Activated CD4-positive, alpha-beta T cell treated with anti-CD3 and anti-CD28 coated beads for 1 hour (primary cell): ENCODE measurements at regions not wholly inside any gene's neighbourhood (a gene's known extent, or its start where the extent isn't known, plus 50 kb on each side); places are given as distances from the start of the nearest gene placed in this dataset.
"Not testable (repeated sequence)": the region's sequence is repeated elsewhere in the genome, so short reads cannot be mapped to it uniquely, and the experiment has no call there.

Experiments used
- DNase-seq: peaks from one replicate; pipeline ENCODE4 v3.0.0-alpha.2; 2020

- DNase-seq, result no peak
These were observed 79.6 kb upstream of the LRPAP1 start for GRCh38 chr4:3611778-3612177.

GRCh38 chr4:3610851-3611250 is 78.6 kb upstream of the LRPAP1 start:
- not testable (repeated sequence) for DNase-seq

GRCh38 chr4:3609905-3610304 is 77.7 kb upstream of the LRPAP1 start:
- DNase-seq, result not testable (repeated sequence)

- no peak for DNase-seq
These were observed 75.7 kb upstream of the LRPAP1 start for GRCh38 chr4:3607690-3608552.

GRCh38 chr4:3606850-3607249 is 74.6 kb upstream of the LRPAP1 start:
- not testable (repeated sequence) for DNase-seq

GRCh38 chr4:3606271-3606670 is 74.0 kb upstream of the LRPAP1 start:
- DNase-seq, result not testable (repeated sequence)

GRCh38 chr4:3605491-3605890 is 73.3 kb upstream of the LRPAP1 start:
- no peak for DNase-seq

- not testable (repeated sequence) for DNase-seq
These were observed 70.8 kb upstream of the LRPAP1 start for GRCh38 chr4:3602886-3603645.

GRCh38 chr4:3601992-3602391 is 69.8 kb upstream of the LRPAP1 start:
- DNase-seq, result no peak

- not testable (repeated sequence) for DNase-seq
These were observed 69.0 kb upstream of the LRPAP1 start for GRCh38 chr4:3601108-3601690.

GRCh38 chr4:3599951-3600350 is 67.7 kb upstream of the LRPAP1 start:
- no peak for DNase-seq

GRCh38 chr4:3598695-3599227 is 66.5 kb upstream of the LRPAP1 start:
- DNase-seq, result no peak

- DNase-seq, result not testable (repeated sequence)
These were observed 65.8 kb upstream of the LRPAP1 start for GRCh38 chr4:3597896-3598505.

GRCh38 chr4:3596957-3597733 is 64.9 kb upstream of the LRPAP1 start:
- DNase-seq, result not testable (repeated sequence)

- peak; percentile 3 for DNase-seq
These were observed 63.5 kb upstream of the LRPAP1 start for GRCh38 chr4:3595627-3596291.

GRCh38 chr4:3594751-3595150 is 62.5 kb upstream of the LRPAP1 start:
- not testable (repeated sequence) for DNase-seq

GRCh38 chr4:3589946-3590924 is 58.0 kb upstream of the LRPAP1 start:
- not testable (repeated sequence) for DNase-seq

- not testable (repeated sequence) for DNase-seq
These were observed 57.2 kb upstream of the LRPAP1 start for GRCh38 chr4:3589379-3589778.

GRCh38 chr4:3588517-3589194 is 56.4 kb upstream of the LRPAP1 start:
- DNase-seq, result not testable (repeated sequence)
